Stimulated activated CD8-positive, alpha-beta memory T cell treated with anti-CD3 and anti-CD28 coated beads, Interleukin-7, amount 100 ng/mL, for 1 hour (primary cell): ENCODE measurements at regions not wholly inside any gene's neighbourhood (a gene's known extent, or its start where the extent isn't known, plus 50 kb on each side); places are given as distances from the start of the nearest gene placed in this dataset.

Experiments
- DNase-seq, 2 donors: peaks; one replicate each; pipeline ENCODE4 v3.0.0-alpha.2; 2020; ENCODE audit warnings: low read depth in 2 of 2

GRCh38 chr4:13129095-13129494, 355.0 kb downstream of the RAB28 start:
- no peak for DNase-seq

GRCh38 chr4:13126976-13127910, 356.9 kb downstream of the RAB28 start:
- DNase-seq, result no peak

GRCh38 chr4:13118633-13119032, 365.5 kb downstream of the RAB28 start:
- DNase-seq, result no peak

- DNase-seq, result no peak
Observed at GRCh38 chr4:13117185-13117584, 367.0 kb downstream of the RAB28 start.

GRCh38 chr4:13112030-13112429, 372.1 kb downstream of the RAB28 start:
- DNase-seq, result no peak

GRCh38 chr4:13109536-13109935, 374.6 kb downstream of the RAB28 start:
- DNase-seq, result no peak

GRCh38 chr4:13108096-13108495, 376.0 kb downstream of the RAB28 start:
- DNase-seq, result no peak

- DNase-seq, result no peak
Observed at GRCh38 chr4:13103382-13104015, 380.6 kb downstream of the RAB28 start.

- DNase-seq, result no peak
Observed at GRCh38 chr4:13102092-13102742, 381.9 kb downstream of the RAB28 start.

- no peak for DNase-seq
Observed at GRCh38 chr4:13097971-13098370, 386.2 kb downstream of the RAB28 start.

- DNase-seq, result no peak
Observed at GRCh38 chr4:13095722-13096121, 388.4 kb downstream of the RAB28 start.

GRCh38 chr4:13093170-13093569, 391.0 kb downstream of the RAB28 start:
- DNase-seq, result no peak

GRCh38 chr4:13092702-13093101, 391.4 kb downstream of the RAB28 start:
- DNase-seq, result no peak

GRCh38 chr4:13089659-13089998, 394.5 kb downstream of the RAB28 start:
- DNase-seq, result no peak

GRCh38 chr4:13088726-13089658, 395.1 kb downstream of the RAB28 start:
- no peak for DNase-seq

- DNase-seq, result no peak
Observed at GRCh38 chr4:13087041-13087440, 397.1 kb downstream of the RAB28 start.

- DNase-seq, result no peak
Observed at GRCh38 chr4:13084210-13084609, 399.9 kb downstream of the RAB28 start.

GRCh38 chr4:13081830-13082229, 402.3 kb downstream of the RAB28 start:
- DNase-seq, result no peak

- no peak for DNase-seq
Observed at GRCh38 chr4:13067077-13067476, 417.1 kb downstream of the RAB28 start.

GRCh38 chr4:13059019-13059418, 425.1 kb downstream of the RAB28 start:
- no peak for DNase-seq

GRCh38 chr4:13056630-13057189, 427.4 kb downstream of the RAB28 start:
- DNase-seq, result no peak
